ENCODE measurements at regions not wholly inside any gene's neighbourhood (a gene's known extent, or its start where the extent isn't known, plus 50 kb on each side); places are given as distances from the start of the nearest gene placed in this dataset.
"Not testable (repeated sequence)": the region's sequence is repeated elsewhere in the genome, so short reads cannot be mapped to it uniquely, and the experiment has no call there.

DNA sequence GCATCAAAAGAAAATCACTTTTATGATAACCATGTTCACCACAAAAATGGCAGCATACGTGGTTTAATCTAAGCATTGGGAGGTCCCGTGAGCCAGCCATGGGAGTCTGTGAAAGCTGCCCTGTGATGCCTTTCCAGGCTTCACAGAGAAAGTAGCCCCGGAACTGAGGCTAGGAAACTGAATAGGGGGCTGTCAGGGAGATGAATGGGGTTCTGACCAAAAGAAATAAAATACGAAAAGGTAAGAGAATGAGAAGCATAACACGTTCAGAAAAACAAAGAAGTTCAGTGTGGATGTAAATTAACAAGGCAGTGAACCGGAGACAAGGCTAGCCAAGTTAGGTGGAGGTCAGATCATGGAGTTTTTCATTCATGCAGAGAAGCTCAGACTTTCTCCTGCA is 118.9 kb downstream of the ANXA2 start:
- no peak overlapping the region for H3K4me3 ChIP-seq (ENCODE audit: low read depth, low read length)
- TF ChIP-seq, protein P1, sequence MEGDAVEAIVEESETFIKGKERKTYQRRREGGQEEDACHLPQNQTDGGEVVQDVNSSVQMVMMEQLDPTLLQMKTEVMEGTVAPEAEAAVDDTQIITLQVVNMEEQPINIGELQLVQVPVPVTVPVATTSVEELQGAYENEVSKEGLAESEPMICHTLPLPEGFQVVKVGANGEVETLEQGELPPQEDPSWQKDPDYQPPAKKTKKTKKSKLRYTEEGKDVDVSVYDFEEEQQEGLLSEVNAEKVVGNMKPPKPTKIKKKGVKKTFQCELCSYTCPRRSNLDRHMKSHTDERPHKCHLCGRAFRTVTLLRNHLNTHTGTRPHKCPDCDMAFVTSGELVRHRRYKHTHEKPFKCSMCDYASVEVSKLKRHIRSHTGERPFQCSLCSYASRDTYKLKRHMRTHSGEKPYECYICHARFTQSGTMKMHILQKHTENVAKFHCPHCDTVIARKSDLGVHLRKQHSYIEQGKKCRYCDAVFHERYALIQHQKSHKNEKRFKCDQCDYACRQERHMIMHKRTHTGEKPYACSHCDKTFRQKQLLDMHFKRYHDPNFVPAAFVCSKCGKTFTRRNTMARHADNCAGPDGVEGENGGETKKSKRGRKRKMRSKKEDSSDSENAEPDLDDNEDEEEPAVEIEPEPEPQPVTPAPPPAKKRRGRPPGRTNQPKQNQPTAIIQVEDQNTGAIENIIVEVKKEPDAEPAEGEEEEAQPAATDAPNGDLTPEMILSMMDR (IDR thresholded peaks at IDR 0.05; ENCODE audit: insufficient read depth, low read depth, low read length, missing control alignments): no peak
- DNase-seq (ENCODE audit: low read depth): no peak

DNA sequence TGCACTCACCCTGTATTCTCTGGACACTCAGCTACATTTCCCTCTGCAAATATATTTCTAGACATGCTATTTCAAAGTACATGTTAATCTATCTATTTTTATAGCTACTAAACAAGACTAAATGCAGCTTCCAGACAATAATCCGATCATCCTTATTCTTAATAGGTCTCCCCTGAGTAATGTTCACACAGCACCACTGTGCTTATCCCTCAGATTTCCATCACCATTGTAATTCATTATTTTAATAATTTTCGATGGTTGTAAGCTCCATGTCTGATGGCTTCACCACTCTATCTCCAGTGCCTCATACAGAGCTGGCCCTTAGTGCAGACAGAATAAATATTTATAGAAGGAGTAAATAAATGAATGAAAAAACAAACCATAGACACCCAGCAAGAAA is 117.5 kb downstream of the ANXA2 start:
- no peak for DNase-seq (ENCODE audit: low read depth)
- TF ChIP-seq, protein P1 (IDR thresholded peaks at IDR 0.05; ENCODE audit: insufficient read depth, low read depth, low read length, missing control alignments): no peak
- H3K4me3 ChIP-seq (ENCODE audit: low read depth, low read length): no peak overlapping the region

DNA sequence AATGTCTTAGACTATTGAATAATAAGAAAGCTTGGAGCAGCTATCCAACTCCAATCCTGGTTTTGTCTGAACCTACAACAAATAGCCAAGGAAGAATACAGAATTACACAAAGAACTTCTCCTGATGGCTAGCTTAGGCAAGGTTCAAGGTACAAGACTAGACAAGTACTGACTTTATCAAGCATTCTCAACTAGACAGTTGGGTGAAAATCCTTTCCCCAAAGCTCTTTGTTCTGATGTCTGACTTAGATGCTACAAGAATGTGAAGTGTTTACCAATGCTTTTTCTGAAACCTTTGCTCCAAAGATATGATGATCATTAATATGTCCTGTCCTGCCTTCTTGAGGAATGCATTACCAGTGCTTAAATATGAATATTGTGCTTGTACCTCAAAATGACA is 113.8 kb downstream of the ANXA2 start:
- TF ChIP-seq, protein P1 (IDR thresholded peaks at IDR 0.05; ENCODE audit: insufficient read depth, low read depth, low read length, missing control alignments): no peak
- H3K4me3 ChIP-seq (ENCODE audit: low read depth, low read length): no peak overlapping the region
- no peak for DNase-seq (ENCODE audit: low read depth)

GRCh38 chr15:60295901-60296300 is 101.9 kb downstream of the ANXA2 start:
- DNase-seq (ENCODE audit: low read depth): not testable (repeated sequence)

GRCh38 chr15:60297047-60297446 is 100.7 kb downstream of the ANXA2 start:
- TF ChIP-seq, protein P1 (IDR thresholded peaks at IDR 0.05; ENCODE audit: insufficient read depth, low read depth, low read length, missing control alignments): no peak
- peak; percentile 33 for DNase-seq (ENCODE audit: low read depth)
- no peak overlapping the region for H3K4me3 ChIP-seq (ENCODE audit: low read depth, low read length)

More at GRCh38 chr15:60295901-60296300, 101.9 kb downstream of the ANXA2 start:
- not testable (repeated sequence) for H3K4me3 ChIP-seq (ENCODE audit: low read depth, low read length)
